ENCODE measurements at regions not wholly inside any gene's neighbourhood (a gene's known extent, or its start where the extent isn't known, plus 50 kb on each side); places are given as distances from the start of the nearest gene placed in this dataset.

DNA sequence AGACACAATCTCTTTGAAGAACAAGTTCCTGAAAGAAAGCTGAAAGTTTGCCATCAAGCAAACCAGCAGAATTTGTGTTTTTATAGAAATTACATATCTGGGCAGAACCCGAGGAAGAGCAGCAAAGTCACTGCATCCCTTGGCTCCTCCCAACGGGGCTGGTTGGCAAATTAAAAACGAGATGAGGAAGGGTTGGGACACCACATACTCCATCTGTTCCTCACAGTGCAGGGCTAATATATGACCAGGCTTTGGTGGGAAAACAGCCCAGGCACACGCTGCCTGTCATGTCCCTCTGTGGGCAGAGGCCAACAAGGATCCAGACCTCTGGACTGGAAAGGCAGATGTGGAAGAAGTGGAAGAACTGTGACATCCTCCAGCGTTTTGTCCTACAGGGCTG lies 607.3 kb downstream of the CDH26 start:
- TF ChIP-seq, protein P1, sequence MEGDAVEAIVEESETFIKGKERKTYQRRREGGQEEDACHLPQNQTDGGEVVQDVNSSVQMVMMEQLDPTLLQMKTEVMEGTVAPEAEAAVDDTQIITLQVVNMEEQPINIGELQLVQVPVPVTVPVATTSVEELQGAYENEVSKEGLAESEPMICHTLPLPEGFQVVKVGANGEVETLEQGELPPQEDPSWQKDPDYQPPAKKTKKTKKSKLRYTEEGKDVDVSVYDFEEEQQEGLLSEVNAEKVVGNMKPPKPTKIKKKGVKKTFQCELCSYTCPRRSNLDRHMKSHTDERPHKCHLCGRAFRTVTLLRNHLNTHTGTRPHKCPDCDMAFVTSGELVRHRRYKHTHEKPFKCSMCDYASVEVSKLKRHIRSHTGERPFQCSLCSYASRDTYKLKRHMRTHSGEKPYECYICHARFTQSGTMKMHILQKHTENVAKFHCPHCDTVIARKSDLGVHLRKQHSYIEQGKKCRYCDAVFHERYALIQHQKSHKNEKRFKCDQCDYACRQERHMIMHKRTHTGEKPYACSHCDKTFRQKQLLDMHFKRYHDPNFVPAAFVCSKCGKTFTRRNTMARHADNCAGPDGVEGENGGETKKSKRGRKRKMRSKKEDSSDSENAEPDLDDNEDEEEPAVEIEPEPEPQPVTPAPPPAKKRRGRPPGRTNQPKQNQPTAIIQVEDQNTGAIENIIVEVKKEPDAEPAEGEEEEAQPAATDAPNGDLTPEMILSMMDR (IDR thresholded peaks at IDR 0.05; ENCODE audit: control insufficient read depth, insufficient read depth, low read depth, low read length, missing control alignments): no peak

GRCh38 chr20:60569116-60569515 lies 610.9 kb downstream of the CDH26 start:
- H3K4me3 ChIP-seq (ENCODE audit: control insufficient read depth, low read depth, low read length): no peak overlapping the region
- no peak for DNase-seq (ENCODE audit: low read depth)
- TF ChIP-seq, protein P1 (IDR thresholded peaks at IDR 0.05; ENCODE audit: control insufficient read depth, insufficient read depth, low read depth, low read length, missing control alignments): no peak

More for the DNA sequence above, 607.3 kb downstream of the CDH26 start:
- H3K4me3 ChIP-seq (ENCODE audit: control insufficient read depth, low read depth, low read length): no peak overlapping the region
- DNase-seq (ENCODE audit: low read depth): no peak

DNA sequence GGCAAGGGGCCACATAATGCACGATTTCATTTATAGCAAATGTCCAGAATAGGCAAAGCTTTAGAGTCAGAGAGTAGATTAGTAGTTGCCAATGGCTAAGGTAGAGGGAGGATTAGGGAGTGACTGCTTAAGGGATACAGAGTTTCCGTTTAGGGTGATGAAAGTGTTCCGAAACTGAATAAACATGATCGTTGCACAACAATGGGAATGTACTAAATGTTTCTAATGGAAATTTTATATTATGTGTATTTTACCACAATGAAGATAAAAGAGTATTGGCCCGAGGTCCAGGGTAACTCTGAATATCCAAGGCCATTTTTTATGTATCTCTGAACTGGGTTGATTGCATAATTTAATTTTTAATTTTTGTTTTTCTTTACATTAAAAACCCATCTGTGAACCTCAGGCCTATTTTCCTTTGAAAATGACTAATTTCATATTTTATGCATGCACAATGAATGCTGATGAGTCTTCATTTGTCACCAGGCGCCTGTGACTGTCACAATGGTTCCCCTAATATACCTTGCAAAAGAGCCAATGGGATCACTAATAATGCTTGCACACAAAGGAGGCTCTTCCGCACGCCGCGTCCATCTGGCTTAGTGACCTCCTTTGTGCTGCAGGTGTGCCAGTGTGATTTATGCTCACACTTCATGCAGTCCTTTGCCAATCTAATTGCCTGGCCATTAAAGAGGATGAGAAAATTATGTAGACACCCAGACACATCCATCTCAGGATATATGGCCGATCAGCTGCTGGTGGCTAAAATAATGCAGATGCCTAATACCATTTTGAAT lies 612.5 kb downstream of the CDH26 start:
- DNase-seq (ENCODE audit: low read depth): no peak
- no peak overlapping the region for H3K4me3 ChIP-seq (ENCODE audit: control insufficient read depth, low read depth, low read length)
- TF ChIP-seq, protein P1 (IDR thresholded peaks at IDR 0.05; ENCODE audit: control insufficient read depth, insufficient read depth, low read depth, low read length, missing control alignments): no peak

GRCh38 chr20:60573003-60573680 lies 614.9 kb downstream of the CDH26 start:
- DNase-seq (ENCODE audit: low read depth): no peak
- TF ChIP-seq, protein P1 (IDR thresholded peaks at IDR 0.05; ENCODE audit: control insufficient read depth, insufficient read depth, low read depth, low read length, missing control alignments): no peak
- H3K4me3 ChIP-seq (ENCODE audit: control insufficient read depth, low read depth, low read length): no peak overlapping the region

GRCh38 chr20:60576236-60576635 lies 618.0 kb downstream of the CDH26 start:
- TF ChIP-seq, protein P1 (IDR thresholded peaks at IDR 0.05; ENCODE audit: control insufficient read depth, insufficient read depth, low read depth, low read length, missing control alignments): no peak
- no peak for DNase-seq (ENCODE audit: low read depth)
- no peak overlapping the region for H3K4me3 ChIP-seq (ENCODE audit: control insufficient read depth, low read depth, low read length)

DNA sequence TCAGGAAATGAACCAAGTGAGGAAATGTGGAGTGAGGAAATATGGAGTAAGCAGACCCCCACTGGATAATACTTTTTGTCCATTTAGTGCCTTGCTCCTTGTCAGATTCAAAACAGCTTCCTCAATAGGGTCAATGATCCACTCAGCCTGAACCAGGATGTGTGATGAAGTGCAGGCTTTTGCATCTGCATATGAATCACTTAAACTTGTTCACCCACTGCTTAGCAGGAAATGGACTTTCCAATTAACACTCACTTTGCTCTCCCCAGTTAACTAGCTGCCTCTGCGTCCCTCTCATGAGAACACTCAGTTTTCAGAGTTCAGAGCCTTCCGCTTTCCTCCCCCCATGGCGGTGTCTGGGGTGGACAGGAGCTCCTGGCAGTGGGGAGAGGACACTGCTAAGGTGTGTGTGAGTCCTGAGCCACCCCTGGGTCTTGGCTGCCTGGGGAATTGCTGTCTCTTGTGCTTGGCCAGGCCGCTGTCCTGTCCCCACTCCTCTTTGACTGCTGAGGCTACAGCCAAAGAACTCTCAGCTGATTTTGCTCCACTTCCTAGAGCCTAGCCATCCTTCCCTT lies 621.8 kb downstream of the CDH26 start:
- TF ChIP-seq, protein P1 (IDR thresholded peaks at IDR 0.05; ENCODE audit: control insufficient read depth, insufficient read depth, low read depth, low read length, missing control alignments): no peak
- no peak for DNase-seq (ENCODE audit: low read depth)
- no peak overlapping the region for H3K4me3 ChIP-seq (ENCODE audit: control insufficient read depth, low read depth, low read length)
